ENCODE measurements at regions not wholly inside any gene's neighbourhood (a gene's known extent, or its start where the extent isn't known, plus 50 kb on each side); places are given as distances from the start of the nearest gene placed in this dataset.
"Not testable (repeated sequence)": the region's sequence is repeated elsewhere in the genome, so short reads cannot be mapped to it uniquely, and the experiment has no call there.

- TF ChIP-seq CTCF (IDR thresholded peaks at IDR 0.05; ENCODE audit: low read depth, low read length) (peak; percentile 27), EZH2phosphoT487 (IDR thresholded peaks at IDR 0.05; ENCODE audit: low read depth) (no peak)
- no peak overlapping the region for H3K27ac ChIP-seq (ENCODE audit: low read length)
- H3K4me2 ChIP-seq (ENCODE audit: low read length), result no peak overlapping the region
- no peaks in the 10 kb centered on the region for H3K36me3 ChIP-seq (replicated peaks; ENCODE audit: low read depth, low read length)
- H3K4me1 ChIP-seq (ENCODE audit: low read length), result no peaks in the 10 kb centered on the region
- H4K20me1 ChIP-seq (ENCODE audit: insufficient read depth, low read length), result no peaks in the 10 kb centered on the region
- no peak overlapping the region for H2AFZ ChIP-seq (ENCODE audit: low read depth, low read length)
- no peaks in the 10 kb centered on the region for H3K27me3 ChIP-seq (ENCODE audit: low read depth, low read length)
- H3K4me3 ChIP-seq (ENCODE audit: low read length), result no peak overlapping the region
- H3K9ac ChIP-seq (ENCODE audit: low read length), result no peak overlapping the region
- no peaks in the 10 kb centered on the region for H3K79me2 ChIP-seq (ENCODE audit: low read length)
- H3K9me3 ChIP-seq (ENCODE audit: insufficient read depth, low read length), result no peaks in the 10 kb centered on the region
These were observed 164.1 kb downstream of the ATP23 start for GRCh38 chr12:58105225-58106119.

GRCh38 chr12:58106195-58106594 is 164.8 kb downstream of the ATP23 start:
- TF ChIP-seq EZH2phosphoT487 (IDR thresholded peaks at IDR 0.05; ENCODE audit: low read depth) (no peak), CTCF (IDR thresholded peaks at IDR 0.05; ENCODE audit: low read depth, low read length) (no peak)
- no peaks in the 10 kb centered on the region for H3K4me1 ChIP-seq (ENCODE audit: low read length)
- H3K27ac ChIP-seq (ENCODE audit: low read length), result no peak overlapping the region
- H3K36me3 ChIP-seq (replicated peaks; ENCODE audit: low read depth, low read length), result no peaks in the 10 kb centered on the region
- H3K4me3 ChIP-seq (ENCODE audit: low read length), result no peak overlapping the region
- H3K79me2 ChIP-seq (ENCODE audit: low read length), result no peaks in the 10 kb centered on the region
- no peaks in the 10 kb centered on the region for H3K27me3 ChIP-seq (ENCODE audit: low read depth, low read length)
- no peak overlapping the region for H3K9ac ChIP-seq (ENCODE audit: low read length)
- no peaks in the 10 kb centered on the region for H3K9me3 ChIP-seq (ENCODE audit: insufficient read depth, low read length)
- no peaks in the 10 kb centered on the region for H4K20me1 ChIP-seq (ENCODE audit: insufficient read depth, low read length)
- no peak overlapping the region for H3K4me2 ChIP-seq (ENCODE audit: low read length)
- no peak overlapping the region for H2AFZ ChIP-seq (ENCODE audit: low read depth, low read length)

- TF ChIP-seq EZH2phosphoT487 (IDR thresholded peaks at IDR 0.05; ENCODE audit: low read depth), result no peak
- H3K9ac ChIP-seq (ENCODE audit: low read length), result no peak overlapping the region
- no peaks in the 10 kb centered on the region for H4K20me1 ChIP-seq (ENCODE audit: insufficient read depth, low read length)
- no peak overlapping the region for H3K27ac ChIP-seq (ENCODE audit: low read length)
- no peak overlapping the region for H3K4me3 ChIP-seq (ENCODE audit: low read length)
- no peak overlapping the region for H3K4me2 ChIP-seq (ENCODE audit: low read length)
- H3K36me3 ChIP-seq (replicated peaks; ENCODE audit: low read depth, low read length), result no peaks in the 10 kb centered on the region
- no peaks in the 10 kb centered on the region for H3K9me3 ChIP-seq (ENCODE audit: insufficient read depth, low read length)
- no peaks in the 10 kb centered on the region for H3K79me2 ChIP-seq (ENCODE audit: low read length)
- no peaks in the 10 kb centered on the region for H3K27me3 ChIP-seq (ENCODE audit: low read depth, low read length)
- H2AFZ ChIP-seq (ENCODE audit: low read depth, low read length), result no peak overlapping the region
- no peaks in the 10 kb centered on the region for H3K4me1 ChIP-seq (ENCODE audit: low read length)
These were observed 175.8 kb downstream of the ATP23 start for GRCh38 chr12:58117201-58117600.

- Histone ChIP-seq H3K4me1 (ENCODE audit: low read length) (no peaks in the 10 kb centered on the region), H2AFZ (ENCODE audit: low read depth, low read length) (no peak overlapping the region), H3K36me3 (replicated peaks; ENCODE audit: low read depth, low read length) (no peaks in the 10 kb centered on the region), H3K4me3 (ENCODE audit: low read length) (no peak overlapping the region), H3K27ac (ENCODE audit: low read length) (no peak overlapping the region), H3K27me3 (ENCODE audit: low read depth, low read length) (no peaks in the 10 kb centered on the region), H3K9ac (ENCODE audit: low read length) (no peak overlapping the region), H3K79me2 (ENCODE audit: low read length) (no peaks in the 10 kb centered on the region), H3K9me3 (ENCODE audit: insufficient read depth, low read length) (no peaks in the 10 kb centered on the region), H3K4me2 (ENCODE audit: low read length) (no peak overlapping the region), H4K20me1 (ENCODE audit: insufficient read depth, low read length) (no peaks in the 10 kb centered on the region)
- TF ChIP-seq EZH2phosphoT487 (IDR thresholded peaks at IDR 0.05; ENCODE audit: low read depth) (no peak), CTCF (IDR thresholded peaks at IDR 0.05; ENCODE audit: low read depth, low read length) (no peak)
These were observed 176.3 kb downstream of the ATP23 start for GRCh38 chr12:58117667-58118066.

GRCh38 chr12:58125761-58126160 is 184.4 kb downstream of the ATP23 start:
- not testable (repeated sequence) for H2AFZ ChIP-seq (ENCODE audit: low read depth, low read length); H3K4me2 ChIP-seq (ENCODE audit: low read length); H3K4me3 ChIP-seq (ENCODE audit: low read length); H3K27me3 ChIP-seq (ENCODE audit: low read depth, low read length); H3K9ac ChIP-seq (ENCODE audit: low read length); H3K9me3 ChIP-seq (ENCODE audit: insufficient read depth, low read length); H3K79me2 ChIP-seq (ENCODE audit: low read length); H4K20me1 ChIP-seq (ENCODE audit: insufficient read depth, low read length); H3K27ac ChIP-seq (ENCODE audit: low read length); H3K36me3 ChIP-seq (replicated peaks; ENCODE audit: low read depth, low read length); H3K4me1 ChIP-seq (ENCODE audit: low read length)
